Occipital lobe (tissue), 1 donor: ENCODE measurements at regions not wholly inside any gene's neighbourhood (a gene's known extent, or its start where the extent isn't known, plus 50 kb on each side); places are given as distances from the start of the nearest gene placed in this dataset.
A peak's percentile ranks its signal among the peaks of the same experiment; 100 is the strongest.

Experiments used
- DNase-seq: peaks from one replicate; lab custom pipeline; 2025; lab: John Stamatoyannopoulos, UW

DNA sequence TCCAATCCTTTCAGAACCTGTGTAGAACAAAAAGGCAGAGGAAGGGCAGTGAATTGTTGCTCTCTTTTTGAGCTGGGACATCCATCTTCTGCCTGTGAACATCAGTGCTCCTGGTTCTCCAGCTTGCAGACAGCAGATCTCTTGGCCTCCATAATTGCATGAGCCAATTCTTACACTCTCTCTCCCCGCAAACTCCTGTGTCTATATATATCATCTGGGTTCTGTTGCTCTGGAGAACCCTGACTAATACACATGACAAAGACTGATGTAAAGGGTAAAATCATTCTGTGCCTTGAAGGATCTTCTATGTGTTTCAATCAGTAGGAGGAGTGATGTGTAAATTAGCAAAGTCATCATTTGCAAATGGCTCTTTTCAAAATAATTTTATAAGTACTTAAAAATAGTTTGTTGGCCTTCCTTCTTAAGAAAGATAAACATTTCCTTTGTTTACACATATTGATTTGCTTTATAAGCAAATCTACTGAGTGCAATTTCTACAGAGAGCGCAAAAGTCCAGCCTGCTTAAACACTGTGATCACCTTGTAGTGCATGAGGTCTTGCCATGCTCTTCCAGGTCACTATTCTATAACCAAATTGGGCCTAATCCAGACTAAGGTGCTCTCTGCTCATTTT is 154.9 kb upstream of the ANKRD28 start:
- DNase-seq, result no peak

DNA sequence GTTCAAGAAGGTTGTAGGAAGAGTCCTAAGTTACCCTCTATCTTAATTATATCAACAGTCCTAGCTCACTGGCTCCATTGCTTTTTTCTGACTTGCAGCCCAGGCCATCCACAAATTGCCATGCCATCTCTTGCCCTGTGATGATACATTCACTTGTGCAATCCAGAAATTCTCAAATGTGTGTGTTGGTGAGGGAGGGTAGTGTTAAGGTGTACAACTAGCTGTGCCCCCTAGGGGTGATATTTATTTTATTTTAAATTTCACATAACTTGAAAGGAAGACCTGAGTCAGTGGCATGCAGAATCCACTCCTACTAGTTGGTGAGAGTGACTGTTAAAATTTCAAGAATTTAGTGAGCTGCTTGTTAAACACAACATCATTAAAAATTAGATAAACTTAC is 156.1 kb upstream of the ANKRD28 start:
- no peak for DNase-seq

DNA sequence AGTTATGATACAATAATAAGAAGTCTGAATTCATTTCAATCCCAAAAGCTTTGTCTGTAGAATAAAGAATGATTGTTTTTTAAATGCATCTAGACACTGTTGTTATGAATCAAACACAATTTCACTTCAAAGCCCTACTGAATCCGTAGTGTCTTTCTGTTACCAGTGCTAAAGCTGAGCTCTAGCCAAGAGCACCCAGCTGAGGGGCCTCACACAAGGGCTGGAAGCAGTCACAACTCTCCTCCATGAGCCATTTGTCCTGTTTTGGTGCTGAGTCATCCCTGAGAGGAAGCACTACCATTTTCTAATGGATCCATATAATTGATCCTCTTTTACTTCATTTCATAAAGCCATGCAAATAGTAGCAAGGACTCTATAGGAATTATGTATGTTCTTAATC is 158.2 kb upstream of the ANKRD28 start:
- peak; percentile 17 for DNase-seq

DNA sequence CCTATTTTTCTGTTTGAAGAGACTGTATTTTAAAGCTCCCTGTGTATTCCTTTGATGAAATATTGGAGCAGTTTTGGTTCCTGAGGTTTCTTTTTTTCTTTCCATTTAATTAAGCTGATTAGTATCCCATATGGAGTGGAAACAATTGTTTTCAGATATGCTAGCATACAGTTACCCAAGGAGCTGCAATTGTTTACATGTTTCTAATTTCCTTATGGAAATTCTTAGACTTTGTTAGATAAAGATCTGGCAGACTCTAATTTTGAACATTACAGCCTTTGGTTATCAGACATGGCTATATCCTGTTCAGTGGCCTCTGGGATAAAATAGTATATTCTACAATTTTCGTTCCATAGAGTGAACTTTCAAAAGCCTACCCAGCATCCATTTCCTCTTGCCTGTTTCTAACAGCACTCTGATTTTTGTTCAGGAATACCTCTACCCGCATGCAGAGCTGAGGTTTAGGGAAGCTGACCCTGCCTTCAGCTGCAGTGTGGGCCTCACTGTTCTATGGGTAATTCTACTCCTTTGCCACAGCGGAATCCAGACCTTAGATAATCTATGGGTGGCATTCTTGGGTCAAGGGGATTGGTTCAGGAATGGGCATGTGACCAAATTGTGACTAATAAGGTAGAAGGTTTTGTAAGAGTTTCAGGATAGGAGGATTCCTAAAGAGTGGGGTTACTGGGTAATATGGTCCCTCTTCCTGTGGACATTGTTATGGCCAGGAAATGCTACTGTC is 161.1 kb upstream of the ANKRD28 start:
- no peak for DNase-seq

DNA sequence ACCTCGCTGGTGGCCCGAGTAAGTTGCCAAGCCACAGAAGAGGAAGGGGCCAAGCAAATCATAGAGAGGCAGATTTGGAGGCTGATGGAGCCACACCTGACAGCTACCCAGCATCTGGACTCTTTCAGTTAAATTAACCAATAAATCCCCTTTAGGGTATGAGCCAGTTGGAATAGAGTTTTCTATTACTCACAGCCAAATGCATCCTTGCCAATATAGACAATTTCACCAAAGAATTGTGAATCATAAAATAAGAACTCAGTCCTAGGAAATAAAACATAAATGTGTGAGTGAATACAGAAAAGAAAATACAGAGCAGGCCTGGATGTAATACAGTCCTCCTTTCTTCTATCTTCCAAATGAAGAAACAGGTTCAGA is 161.6 kb upstream of the ANKRD28 start:
- no peak for DNase-seq

DNA sequence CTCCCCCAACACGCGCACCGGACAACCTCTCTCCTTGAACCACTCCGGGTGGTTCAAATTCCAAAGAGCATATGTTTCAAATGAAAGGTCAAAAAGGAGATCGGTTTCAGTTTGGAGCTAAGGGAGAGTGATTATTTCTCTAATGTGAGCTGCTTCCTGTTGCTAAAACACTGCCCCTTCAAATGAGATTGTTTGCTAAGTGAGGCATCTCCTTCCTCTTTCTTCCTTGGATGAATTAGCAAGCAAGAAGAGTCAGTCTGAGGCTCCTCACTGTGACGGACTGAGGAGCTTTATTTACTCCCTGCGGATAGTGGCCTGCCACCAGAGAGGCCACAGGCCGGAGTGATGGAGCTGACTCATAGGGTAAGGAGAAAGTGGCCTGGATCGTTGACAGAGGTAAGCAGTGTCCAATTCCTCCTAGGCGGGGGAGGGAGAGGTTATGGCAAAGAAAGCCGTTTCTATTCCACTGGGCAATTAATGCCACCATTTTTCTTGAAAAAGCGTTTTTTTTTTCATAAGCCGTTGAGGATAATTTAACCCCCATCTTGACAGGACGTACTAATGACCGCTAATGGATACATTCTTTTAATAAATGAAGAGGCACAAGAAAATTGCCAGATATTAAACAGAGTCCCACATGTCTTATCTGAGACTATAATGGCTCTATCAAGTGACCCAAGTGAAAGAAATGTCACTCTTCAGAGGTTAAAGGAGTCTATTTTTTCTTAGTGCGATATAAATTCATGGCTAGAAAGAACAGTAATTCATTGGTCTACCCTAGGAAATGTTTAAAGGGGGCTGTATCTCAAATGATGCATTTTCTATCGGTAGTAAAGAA is 167.0 kb upstream of the ANKRD28 start:
- no peak for DNase-seq

DNA sequence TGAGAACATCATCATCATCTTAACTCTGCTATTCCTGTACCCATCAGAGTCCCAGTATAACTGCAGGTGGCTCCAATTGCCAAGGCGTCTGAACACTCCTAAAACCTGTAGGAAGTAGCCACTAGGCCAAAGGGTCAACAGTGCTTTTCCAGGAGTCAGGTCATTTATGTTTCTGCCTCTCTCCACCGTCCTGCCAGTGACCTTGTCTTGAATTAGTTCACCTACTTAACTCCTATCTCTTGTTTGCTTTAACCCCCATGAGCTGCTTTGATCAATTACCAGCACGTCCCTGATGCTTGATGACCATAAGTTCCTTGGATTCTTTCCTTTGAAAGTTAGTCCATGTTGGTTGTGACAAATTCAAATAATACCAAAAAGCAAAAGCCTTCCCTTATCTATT is 169.8 kb upstream of the ANKRD28 start:
- DNase-seq, result no peak

DNA sequence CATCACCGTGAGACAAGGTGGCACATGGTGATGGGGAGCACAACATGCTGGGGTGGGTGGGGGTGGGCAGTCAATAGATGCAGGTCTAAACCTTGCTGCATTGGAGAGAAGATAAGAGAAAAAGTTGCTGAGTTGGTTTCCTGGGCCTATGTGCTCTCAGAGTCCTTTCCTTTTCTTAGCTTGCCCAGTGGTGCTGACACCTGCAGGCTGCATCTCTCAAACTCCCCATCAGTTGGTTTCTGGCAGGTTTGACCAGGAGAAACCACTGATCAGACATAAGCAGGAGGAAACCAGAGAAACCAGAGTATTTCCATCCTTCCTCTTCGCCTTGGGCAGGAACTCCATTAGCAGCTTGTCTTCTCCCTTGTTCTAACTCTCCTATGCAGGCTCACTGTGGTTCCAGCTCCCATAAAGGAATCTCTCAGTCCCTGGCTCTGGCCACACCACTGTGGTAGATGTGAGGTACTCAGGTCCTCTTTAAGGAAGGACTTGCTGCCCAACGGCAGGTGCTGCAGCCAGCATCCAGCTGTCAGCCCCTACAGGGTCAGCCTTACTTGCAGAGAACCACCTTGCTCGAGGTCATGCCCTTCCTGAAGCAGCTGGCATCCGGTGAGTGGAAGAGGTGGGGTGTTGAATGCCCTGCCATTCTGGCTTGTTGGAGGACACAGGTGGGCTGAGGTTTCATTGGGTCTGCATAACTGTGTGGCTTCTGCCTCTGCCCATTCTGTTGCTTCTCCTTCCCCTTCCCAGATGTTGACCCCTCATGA is 172.3 kb upstream of the ANKRD28 start:
- DNase-seq, result no peak

DNA sequence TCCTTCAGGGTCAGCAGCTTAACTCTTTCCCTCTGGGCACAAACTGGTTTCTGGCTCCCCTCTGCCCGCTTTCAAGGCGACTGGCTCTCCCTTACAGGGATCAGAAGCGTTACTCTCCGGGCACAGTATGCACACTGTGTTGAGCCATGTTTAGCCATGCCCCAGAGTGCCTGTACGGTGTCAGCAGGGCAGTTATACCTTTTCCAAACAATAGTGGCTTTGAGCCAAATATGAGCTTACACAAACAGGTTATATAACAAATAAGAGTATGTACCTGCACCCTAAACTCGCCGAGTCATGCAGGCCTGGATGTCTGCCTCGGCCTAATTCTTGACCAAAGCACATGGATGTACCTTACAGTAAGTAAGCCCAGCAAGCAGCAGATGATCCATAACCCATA is 175.6 kb upstream of the ANKRD28 start:
- no peak for DNase-seq

DNA sequence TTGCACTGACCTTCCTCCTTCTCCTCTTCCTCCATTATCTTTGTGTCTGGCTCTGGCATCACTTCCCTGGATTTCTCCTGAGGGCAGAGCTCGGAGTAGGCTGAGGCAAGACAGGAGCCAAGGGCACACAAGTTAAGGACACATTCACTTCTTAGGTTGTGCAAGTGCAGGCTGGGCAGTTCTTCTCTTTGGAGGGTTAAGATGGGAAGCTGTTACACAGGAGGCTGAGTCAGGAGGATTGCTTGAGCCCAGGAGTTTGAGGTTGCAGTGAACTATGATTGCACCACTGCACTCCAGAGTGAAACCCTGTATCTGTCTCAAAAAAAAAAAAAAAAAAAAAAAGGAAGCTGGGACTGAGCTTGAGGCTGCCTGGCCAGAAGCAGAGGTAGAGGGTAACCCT is 176.2 kb upstream of the ANKRD28 start:
- DNase-seq, result no peak

DNA sequence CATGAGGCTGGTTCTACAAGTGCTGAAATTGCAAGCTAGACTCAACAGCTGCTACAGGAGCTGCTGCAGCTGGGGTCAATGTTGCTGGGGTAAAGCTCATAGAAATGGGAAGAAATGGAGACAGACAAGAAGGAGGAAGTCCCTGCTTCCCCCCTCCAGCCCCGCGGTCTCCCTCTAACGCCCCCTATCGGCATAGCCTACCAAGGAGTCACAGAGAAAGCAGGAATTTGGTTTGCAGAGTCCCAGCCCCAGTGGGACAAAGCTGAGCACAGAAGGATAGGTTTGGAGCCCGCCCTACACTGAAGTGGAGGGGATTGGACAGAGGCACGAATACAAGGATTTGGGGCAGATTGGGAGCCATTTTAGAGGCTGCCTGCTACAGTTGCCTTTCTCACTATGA is 176.9 kb upstream of the ANKRD28 start:
- no peak for DNase-seq

DNA sequence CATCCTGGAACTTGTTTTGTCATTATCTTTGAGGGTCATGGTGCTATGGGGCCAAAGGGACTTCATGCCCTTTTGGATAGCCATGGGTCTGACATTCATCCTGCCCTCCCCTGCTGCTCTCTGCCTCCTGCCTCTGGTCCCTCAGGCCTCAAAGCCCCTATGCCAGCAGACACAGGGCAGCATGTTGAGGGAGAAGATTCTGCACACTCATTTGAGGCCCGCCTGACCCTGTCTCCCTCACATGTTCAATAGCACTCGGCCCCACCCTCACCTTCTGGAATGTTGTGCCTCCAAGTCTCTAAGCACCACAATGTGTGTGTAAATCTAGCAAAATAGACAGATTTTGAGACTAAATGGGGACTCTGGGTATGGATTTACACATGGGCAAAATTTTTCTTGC is 178.7 kb upstream of the ANKRD28 start:
- DNase-seq, result no peak

DNA sequence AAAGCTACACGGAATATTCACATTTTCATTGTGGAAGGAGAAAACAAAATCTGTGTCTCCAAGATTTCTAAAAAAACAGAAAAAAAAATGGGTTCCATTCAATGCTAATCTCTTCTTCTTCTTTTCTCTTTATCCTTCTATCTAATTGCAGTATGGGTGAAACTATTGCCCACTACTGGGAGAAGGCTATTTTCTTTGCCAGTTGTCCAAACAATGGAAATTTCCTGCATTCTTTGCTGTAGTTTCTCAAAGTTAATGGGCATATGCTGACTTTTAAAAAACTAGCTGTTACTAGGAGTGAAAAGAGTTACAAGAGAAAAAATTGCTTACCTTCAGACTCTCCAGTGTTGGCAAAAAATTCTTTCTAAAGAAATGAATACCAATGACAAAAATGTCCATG is 179.3 kb upstream of the ANKRD28 start:
- DNase-seq, result no peak

DNA sequence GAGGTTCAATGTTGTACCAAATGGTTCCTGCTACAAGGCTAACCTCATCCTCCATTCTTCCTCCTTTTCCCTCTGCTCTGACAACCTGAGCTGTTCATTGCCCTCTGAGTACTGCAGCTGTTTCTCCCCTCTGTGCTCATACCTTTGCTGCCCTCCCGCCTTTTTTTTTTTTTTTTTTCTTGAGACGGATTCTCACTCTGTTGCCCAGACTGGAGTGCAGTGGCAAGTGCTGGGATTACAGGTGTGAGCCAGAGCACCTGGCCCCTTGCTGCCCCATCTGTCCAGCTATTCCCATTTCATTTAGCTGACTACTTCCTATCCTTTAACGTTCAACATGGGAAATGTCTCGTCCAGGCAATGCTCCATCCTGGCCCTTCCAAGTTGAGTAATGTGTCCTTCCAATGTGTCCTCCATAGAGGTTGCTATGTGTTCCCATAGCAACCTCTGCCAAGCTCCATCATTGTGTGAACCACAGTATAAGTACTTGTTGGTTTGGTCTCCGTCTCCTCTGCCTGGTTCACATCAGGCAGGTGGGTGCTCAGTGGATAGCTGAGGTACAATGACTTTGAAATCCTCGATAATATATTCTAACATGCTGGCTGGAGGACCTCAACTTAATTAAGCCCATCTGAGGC is 179.9 kb upstream of the ANKRD28 start:
- DNase-seq, result no peak

DNA sequence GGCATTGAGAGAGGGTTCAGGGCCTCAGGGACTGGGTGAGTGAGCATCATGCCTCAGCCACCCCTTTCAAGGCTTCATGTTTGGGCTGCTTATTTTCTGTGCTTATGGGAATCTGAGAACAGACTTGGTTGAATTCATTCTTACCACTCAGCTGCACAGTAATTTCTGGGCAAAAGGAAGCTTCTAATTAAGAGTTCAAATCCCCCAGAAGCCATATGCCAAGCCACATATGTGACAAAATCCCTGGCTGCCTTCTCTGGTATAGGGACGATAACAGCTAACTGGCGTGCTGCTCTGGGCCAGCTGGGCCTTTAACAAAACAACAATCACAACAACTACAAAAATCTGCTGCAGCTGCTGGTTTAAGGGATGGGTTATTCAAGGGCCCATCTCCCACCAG is 181.0 kb upstream of the ANKRD28 start:
- no peak for DNase-seq

DNA sequence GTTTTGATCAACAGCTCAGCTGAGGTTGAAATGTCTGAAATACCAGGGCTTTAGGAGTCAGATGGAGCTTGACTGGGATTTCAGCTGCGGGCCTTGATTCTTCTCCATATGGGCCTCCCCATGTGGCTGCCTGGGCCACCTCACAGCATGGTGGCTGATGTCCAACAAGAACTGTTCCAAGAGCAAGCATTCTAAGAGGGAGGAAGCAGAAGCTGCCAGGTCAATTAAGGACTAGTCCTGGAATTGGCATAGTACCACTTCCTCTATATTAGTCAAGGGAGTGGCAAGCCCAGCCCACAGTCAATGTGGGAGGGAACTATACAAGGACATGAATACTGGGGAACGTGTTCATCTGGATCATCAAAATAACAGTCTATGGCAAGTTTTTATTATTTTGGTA is 181.7 kb upstream of the ANKRD28 start:
- DNase-seq, result no peak

DNA sequence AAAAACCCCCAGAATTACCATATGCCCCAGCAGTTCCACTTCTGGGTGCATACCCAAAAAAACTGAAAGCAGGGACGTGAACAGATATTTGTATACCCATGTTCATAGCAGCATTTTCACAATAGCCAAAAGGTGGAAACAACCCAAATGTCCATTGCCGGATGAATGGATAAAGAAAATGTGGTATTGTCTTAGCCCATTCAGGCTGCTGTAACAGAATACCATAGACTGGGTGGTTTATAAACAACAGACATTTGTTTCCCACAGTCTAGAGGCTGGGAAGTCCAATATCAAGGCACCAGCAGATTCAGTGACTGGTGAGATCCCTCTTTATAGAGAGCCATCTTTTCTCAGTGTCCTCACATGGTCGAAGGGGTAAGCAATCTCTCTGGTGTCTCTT is 182.1 kb upstream of the ANKRD28 start:
- no peak for DNase-seq

DNA sequence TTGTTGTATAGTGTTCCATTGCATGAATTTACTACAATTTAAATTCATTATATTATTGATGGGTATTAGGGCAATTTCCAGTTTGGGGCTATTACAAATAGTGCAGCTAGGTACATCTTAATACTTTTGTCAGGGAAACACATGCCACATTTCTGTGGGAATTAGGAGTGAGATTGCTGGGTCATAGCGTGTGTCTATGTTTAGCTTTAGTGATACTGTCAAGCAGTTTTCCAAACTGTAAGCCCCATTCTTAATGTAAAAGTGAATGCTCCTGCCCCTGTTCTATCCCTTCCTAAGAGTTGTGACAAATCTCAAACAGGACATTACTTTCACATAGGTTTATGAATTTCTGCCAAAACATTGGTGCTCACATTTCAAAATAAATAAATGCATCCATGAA is 184.5 kb upstream of the ANKRD28 start:
- no peak for DNase-seq

DNA sequence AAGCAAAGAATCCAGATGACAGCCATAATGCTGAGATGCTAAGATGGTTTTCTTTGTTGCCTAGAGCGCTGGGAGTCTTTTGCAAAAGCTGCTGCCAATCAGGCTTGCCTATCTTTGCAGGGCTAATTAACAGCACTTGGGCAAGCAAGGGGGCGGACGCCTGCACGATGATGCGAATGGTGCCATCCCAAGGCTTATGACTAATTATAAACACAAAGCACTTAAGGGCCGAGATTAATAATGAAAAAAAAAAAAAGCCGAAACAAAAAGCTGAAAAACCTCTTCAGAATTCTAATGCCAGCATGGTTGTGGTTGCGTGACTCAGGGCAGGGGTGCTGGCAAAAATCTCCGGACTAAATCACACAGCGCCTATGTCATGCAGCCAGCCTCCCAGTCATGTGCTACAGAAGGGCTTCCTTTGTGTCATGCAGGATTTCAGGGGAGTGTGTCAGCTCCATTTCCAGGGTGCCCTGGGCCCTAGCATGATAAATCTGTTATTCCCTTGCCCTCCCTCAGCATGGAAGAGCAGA is 185.0 kb upstream of the ANKRD28 start:
- peak; percentile 64 for DNase-seq

DNA sequence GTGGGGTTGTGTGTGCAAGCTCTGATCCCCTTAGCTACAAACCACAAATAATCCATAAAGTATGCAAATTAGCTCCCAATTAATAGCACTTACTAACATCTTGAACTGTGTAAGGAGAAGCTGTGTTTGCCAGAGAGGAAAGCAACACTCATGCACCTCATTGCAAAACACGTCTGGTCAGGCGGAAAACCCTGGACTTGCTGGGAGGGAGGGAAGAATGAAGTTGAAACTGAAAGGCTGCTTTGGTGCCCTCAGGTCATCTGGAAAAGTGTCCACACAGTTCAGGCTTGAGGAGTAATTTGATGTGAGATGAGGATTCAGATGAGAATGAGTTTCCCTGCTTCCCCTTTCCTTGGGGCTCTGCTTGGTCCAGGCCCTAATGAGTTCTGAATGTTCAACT is 185.5 kb upstream of the ANKRD28 start:
- DNase-seq, result peak; percentile 21

DNA sequence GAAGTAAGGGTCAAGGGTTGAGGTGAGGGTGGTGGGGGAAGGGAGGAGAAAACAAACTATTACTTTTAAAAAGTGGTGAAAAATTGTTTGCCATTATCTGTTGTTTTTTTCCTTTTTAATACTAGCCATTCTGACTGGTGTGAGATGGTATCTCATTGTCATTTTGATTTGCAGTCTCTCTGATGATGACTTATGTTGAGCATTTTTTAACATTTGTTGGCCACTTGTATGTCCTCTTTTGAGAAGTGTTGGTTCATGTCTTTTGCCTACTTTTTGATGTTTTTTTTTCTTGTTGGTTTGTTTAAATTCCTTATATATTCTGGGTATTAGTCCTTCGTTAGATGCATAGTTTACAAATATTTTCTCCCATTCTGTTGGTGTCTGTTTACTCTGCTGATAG is 185.9 kb upstream of the ANKRD28 start:
- DNase-seq, result no peak
